CD14-positive monocyte (primary cell): ENCODE measurements at regions not wholly inside any gene's neighbourhood (a gene's known extent, or its start where the extent isn't known, plus 50 kb on each side); places are given as distances from the start of the nearest gene placed in this dataset.

ENCODE experiments used
- DNase-seq, 3 donors: peaks; one replicate each; pipeline ENCODE4 v3.0.0-alpha.2; 2011 to 2022
- H2AFZ ChIP-seq: 2 replicates; pipeline ENCODE4 v1.6.0; 2012; ENCODE audit warnings: mild to moderate bottlenecking, low read depth, low read length, inconsistent platforms; ENCODE audit not compliant: insufficient read depth, poor library complexity, severe bottlenecking
- H3K27ac ChIP-seq, 2 donors: 1 replicate in 1 of 2; 2 replicates in 1 of 2; pipeline ENCODE4 v1.5.1; 2012 to 2013; ENCODE audit warnings: low read length in 2 of 2, control low read depth in 1 of 2, inconsistent platforms in 1 of 2, low read depth in 1 of 2, mild to moderate bottlenecking in 1 of 2
- H3K27me3 ChIP-seq, 2 donors: one replicate each; pipeline versions ENCODE4 v1.6.0 to v1.6.1; 2011 to 2013; ENCODE audit warnings: low read length in 2 of 2; ENCODE audit not compliant: control insufficient read depth in 2 of 2, insufficient read depth in 2 of 2
- H3K36me3 ChIP-seq, 2 donors: replicated peaks in 1 of 2; 1 replicate in 1 of 2; 2 replicates in 1 of 2; pipeline versions ENCODE4 v1.5.1 to v1.6.1; 2012 to 2013; ENCODE audit warnings: low read length in 2 of 2, control low read depth in 1 of 2, inconsistent platforms in 1 of 2, mild to moderate bottlenecking in 1 of 2; ENCODE audit not compliant: insufficient read depth in 2 of 2, control insufficient read depth in 1 of 2
- H3K4me1 ChIP-seq, 2 donors: 1 replicate in 1 of 2; 2 replicates in 1 of 2; pipeline versions ENCODE4 v1.5.1 to v1.6.1; 2012 to 2013; ENCODE audit warnings: low read length in 2 of 2, control low read depth in 1 of 2, inconsistent platforms in 1 of 2, mild to moderate bottlenecking in 1 of 2, moderate library complexity in 1 of 2; ENCODE audit not compliant: insufficient read depth in 2 of 2, control insufficient read depth in 1 of 2
- H3K4me2 ChIP-seq: replicated peaks from 2 replicates; pipeline ENCODE3; 2012; ENCODE audit warnings: low read length, moderate library complexity, mild to moderate bottlenecking; ENCODE audit not compliant: poor library complexity, severe bottlenecking; ENCODE audit errors: extremely low read depth
- H3K4me3 ChIP-seq, 3 experiments: fragments of 200-600 bp in 1 of 3; sonication (generic) in 1 of 3; replicated peaks in 1 of 3; 1 replicate in 2 of 3; 2 replicates in 1 of 3; pipeline ENCODE4 v1.5.1; 2011 to 2013; ENCODE audit warnings: low read length in 3 of 3, mild to moderate bottlenecking in 3 of 3, control low read depth in 2 of 3, low read depth in 2 of 3, inconsistent platforms in 1 of 3, moderate library complexity in 1 of 3
- H3K79me2 ChIP-seq: 2 replicates; pipeline ENCODE4 v1.6.0; 2012; ENCODE audit warnings: mild to moderate bottlenecking, control low read depth, inconsistent platforms, low read length, moderate library complexity; ENCODE audit not compliant: insufficient read depth
- H3K9ac ChIP-seq: 2 replicates; pipeline ENCODE4 v1.6.0; 2017; ENCODE audit warnings: low read length, mild to moderate bottlenecking; ENCODE audit not compliant: insufficient read depth, poor library complexity, severe bottlenecking
- H3K9me3 ChIP-seq, 2 donors: replicated peaks in 1 of 2; 1 replicate in 1 of 2; 2 replicates in 1 of 2; pipeline versions ENCODE4 v1.5.1 to v1.6.1; 2012 to 2013; ENCODE audit warnings: low read length in 2 of 2, control low read depth in 1 of 2; ENCODE audit not compliant: control insufficient read depth in 1 of 2, insufficient read depth in 1 of 2
- H4K20me1 ChIP-seq: 2 replicates; pipeline ENCODE4 v1.6.0; 2012; ENCODE audit warnings: mild to moderate bottlenecking, low read length, control low read depth, moderate library complexity; ENCODE audit not compliant: insufficient read depth
- H3K27ac Mint-ChIP-seq, 7 donors: one replicate each; pipeline ENCODE4 v1.8.0; 2020; ENCODE audit warnings: mild to moderate bottlenecking in 7 of 7, mixed read lengths in 7 of 7, moderate library complexity in 6 of 7, inconsistent platforms in 2 of 7
- H3K27me3 Mint-ChIP-seq, 3 donors: one replicate each; pipeline ENCODE4 v1.8.0; 2021 to 2022; ENCODE audit warnings: low read depth in 3 of 3, mild to moderate bottlenecking in 3 of 3, mixed read lengths in 3 of 3, moderate library complexity in 3 of 3, inconsistent platforms in 1 of 3
- H3K36me3 Mint-ChIP-seq, 2 donors: one replicate each; pipeline ENCODE4 v1.8.0; 2020; ENCODE audit warnings: mixed read lengths in 2 of 2, inconsistent platforms in 1 of 2, mild to moderate bottlenecking in 1 of 2
- H3K4me1 Mint-ChIP-seq: one replicate; pipeline ENCODE4 v1.8.0; 2020; ENCODE audit warnings: mild to moderate bottlenecking, mixed read lengths
- H3K4me3 Mint-ChIP-seq, 2 donors: one replicate each; pipeline ENCODE4 v1.8.0; 2020; ENCODE audit warnings: mild to moderate bottlenecking in 2 of 2, mixed read lengths in 2 of 2, moderate library complexity in 1 of 2
- H3K9me3 Mint-ChIP-seq, 7 donors: one replicate each; pipeline ENCODE4 v1.8.0; 2020 to 2022; ENCODE audit warnings: mixed read lengths in 7 of 7, mild to moderate bottlenecking in 6 of 7, moderate library complexity in 6 of 7, inconsistent platforms in 2 of 7
- CTCF ChIP-seq: fragments of 200-600 bp; IDR thresholded peaks from one replicate; pipeline ENCODE4 v1.8.0; 2022; ENCODE audit warnings: antibody characterized with exemption, mild to moderate bottlenecking
- WGBS: methylation state at CpG from one replicate; pipeline ENCODE4 v1.1.5; 2013; ENCODE audit warnings: missing lambda C conversion rate; ENCODE audit not compliant: insufficient coverage; 5-methylcytosine and 5-hydroxymethylcytosine counted together
- intact Hi-C, 2 donors: fragments of 100-400 bp; cut with micrococcal nuclease; formaldehyde crosslinking; loops; one replicate each; pipeline versions ENCODE4 v1.15.0 to v1.15.1; 2023

GRCh38 chr4:167784826-167785225 lies 307.5 kb upstream of the ANXA10 start:
- H3K36me3 ChIP-seq: no peaks in the 10 kb centered on the region
- DNase-seq: no peak

GRCh38 chr4:167785523-167785922 lies 306.8 kb upstream of the ANXA10 start:
- H2AFZ ChIP-seq: no peak overlapping the region
- WGBS: no CpG with 5 or more reads among the region's 1 CpG
- no peaks in the 10 kb centered on the region for H3K79me2 ChIP-seq
- Mint-ChIP-seq H3K27ac (no peak overlapping the region), H3K27me3 (no peaks in the 10 kb centered on the region), H3K4me1 (no peaks in the 10 kb centered on the region), H3K4me3 (no peak overlapping the region), H3K36me3 (no peaks in the 10 kb centered on the region), H3K9me3 (peaks cover 0 to 2% (median under 1%) of the 10 kb centered on the region in 7 donors)
- H3K4me2 ChIP-seq: no peak overlapping the region
- H3K9ac ChIP-seq: no peak overlapping the region
- H3K9me3 ChIP-seq: no peaks in the 10 kb centered on the region
- H3K27me3 ChIP-seq: no peaks in the 10 kb centered on the region
- H3K36me3 ChIP-seq: no peaks in the 10 kb centered on the region
- TF ChIP-seq CTCF: no peak
- H4K20me1 ChIP-seq: no peaks in the 10 kb centered on the region
- intact Hi-C loops: no loop called here
- H3K4me1 ChIP-seq: no peaks in the 10 kb centered on the region
- DNase-seq: no peak
- H3K27ac ChIP-seq: no peak overlapping the region
- H3K4me3 ChIP-seq: no peak overlapping the region

More at GRCh38 chr4:167784826-167785225, 307.5 kb upstream of the ANXA10 start:
- no peak overlapping the region for H3K9ac ChIP-seq
- H3K27me3 ChIP-seq: no peaks in the 10 kb centered on the region
- TF ChIP-seq CTCF: no peak
- H3K9me3 Mint-ChIP-seq: peaks cover 0 to 3% (median 0%) of the 10 kb centered on the region in 7 donors
- H3K27me3 Mint-ChIP-seq: no peaks in the 10 kb centered on the region
- 100% methylated on average over 1 of the region's 2 CpGs for WGBS
- H2AFZ ChIP-seq: no peak overlapping the region
- no peaks in the 10 kb centered on the region for H3K79me2 ChIP-seq
- no peak overlapping the region for H3K27ac ChIP-seq
- no peak overlapping the region for H3K27ac Mint-ChIP-seq
- no peaks in the 10 kb centered on the region for H3K4me1 ChIP-seq
- H3K4me2 ChIP-seq: no peak overlapping the region
- H3K4me3 ChIP-seq: no peak overlapping the region
- no peaks in the 10 kb centered on the region for H3K4me1 Mint-ChIP-seq
- H3K36me3 Mint-ChIP-seq: no peaks in the 10 kb centered on the region
- no peaks in the 10 kb centered on the region for H4K20me1 ChIP-seq
- H3K4me3 Mint-ChIP-seq: no peak overlapping the region
- no peaks in the 10 kb centered on the region for H3K9me3 ChIP-seq
- intact Hi-C loops: no loop called here
